ENCODE measurements at regions not wholly inside any gene's neighbourhood (a gene's known extent, or its start where the extent isn't known, plus 50 kb on each side); places are given as distances from the start of the nearest gene placed in this dataset.

GRCh38 chr2:65700004-65700651, 267.7 kb upstream of the SPRED2 start:
- intact Hi-C loops (cut with micrococcal nuclease) = no loop called here
- Mint-ChIP-seq H3K9me3 (peaks cover 0 to 2% (median 0%) of the 10 kb centered on the region in 7 donors), H3K4me3 (no peak overlapping the region), H3K36me3 (no peaks in the 10 kb centered on the region), H3K27me3 (ENCODE audit: low read depth in 3 of 3) (peaks cover 0 to 3% (median 2%) of the 10 kb centered on the region in 3 donors), H3K4me1 (no peaks in the 10 kb centered on the region), H3K27ac (no peak overlapping the region)
- 87% methylated on average over 3 of the region's 10 CpGs for WGBS (ENCODE audit: insufficient coverage)
- no peak overlapping the region for H3K9ac ChIP-seq (ENCODE audit: insufficient read depth, low read length, poor library complexity, severe bottlenecking)
- no peaks in the 10 kb centered on the region for H3K27me3 ChIP-seq (ENCODE audit: control insufficient read depth in 2 of 2, insufficient read depth in 2 of 2, low read length in 2 of 2)
- H3K4me3 ChIP-seq (replicated peaks in 1 of 3; ENCODE audit: low read depth in 2 of 3, low read length in 3 of 3) = no peak overlapping the region
- H3K36me3 ChIP-seq (replicated peaks in 1 of 2; ENCODE audit: control insufficient read depth in 1 of 2, insufficient read depth in 2 of 2, low read length in 2 of 2) = no peaks in the 10 kb centered on the region
- no peak for TF ChIP-seq CTCF (IDR thresholded peaks at IDR 0.05)
- DNase-seq = no peak
- H2AFZ ChIP-seq (ENCODE audit: insufficient read depth, low read depth, low read length, poor library complexity, severe bottlenecking) = no peak overlapping the region
- no peaks in the 10 kb centered on the region for H3K9me3 ChIP-seq (replicated peaks in 1 of 2; ENCODE audit: control insufficient read depth in 1 of 2, insufficient read depth in 1 of 2, low read length in 2 of 2)
- H3K4me1 ChIP-seq (ENCODE audit: control insufficient read depth in 1 of 2, insufficient read depth in 2 of 2, low read length in 2 of 2) = no peaks in the 10 kb centered on the region
- no peaks in the 10 kb centered on the region for H3K79me2 ChIP-seq (ENCODE audit: insufficient read depth, low read length)
- H3K27ac ChIP-seq (ENCODE audit: low read depth in 1 of 2, low read length in 2 of 2) = no peak overlapping the region
- no peaks in the 10 kb centered on the region for H4K20me1 ChIP-seq (ENCODE audit: insufficient read depth, low read length)
- H3K4me2 ChIP-seq (replicated peaks; ENCODE audit: extremely low read depth, low read length, poor library complexity, severe bottlenecking) = no peak overlapping the region

GRCh38 chr2:65691816-65692215, 259.4 kb upstream of the SPRED2 start:
- H3K27me3 Mint-ChIP-seq (ENCODE audit: low read depth in 3 of 3) = peaks cover 0 to 8% (median 6%) of the 10 kb centered on the region in 3 donors
- peaks cover 0 to 2% (median 0%) of the 10 kb centered on the region in 7 donors for H3K9me3 Mint-ChIP-seq
- TF ChIP-seq CTCF (IDR thresholded peaks at IDR 0.05) = no peak

More at GRCh38 chr2:65691816-65692215, 259.4 kb upstream of the SPRED2 start:
- Histone ChIP-seq H3K27me3 (ENCODE audit: control insufficient read depth in 2 of 2, insufficient read depth in 2 of 2, low read length in 2 of 2) (no peaks in the 10 kb centered on the region), H3K9me3 (replicated peaks in 1 of 2; ENCODE audit: control insufficient read depth in 1 of 2, insufficient read depth in 1 of 2, low read length in 2 of 2) (no peaks in the 10 kb centered on the region), H3K4me1 (ENCODE audit: control insufficient read depth in 1 of 2, insufficient read depth in 2 of 2, low read length in 2 of 2) (no peaks in the 10 kb centered on the region), H4K20me1 (ENCODE audit: insufficient read depth, low read length) (no peaks in the 10 kb centered on the region), H2AFZ (ENCODE audit: insufficient read depth, low read depth, low read length, poor library complexity, severe bottlenecking) (no peak overlapping the region), H3K27ac (ENCODE audit: low read depth in 1 of 2, low read length in 2 of 2) (no peak overlapping the region), H3K4me2 (replicated peaks; ENCODE audit: extremely low read depth, low read length, poor library complexity, severe bottlenecking) (no peak overlapping the region), H3K79me2 (ENCODE audit: insufficient read depth, low read length) (no peaks in the 10 kb centered on the region), H3K4me3 (replicated peaks in 1 of 3; ENCODE audit: low read depth in 2 of 3, low read length in 3 of 3) (no peak overlapping the region), H3K9ac (ENCODE audit: insufficient read depth, low read length, poor library complexity, severe bottlenecking) (no peak overlapping the region), H3K36me3 (replicated peaks in 1 of 2; ENCODE audit: control insufficient read depth in 1 of 2, insufficient read depth in 2 of 2, low read length in 2 of 2) (no peaks in the 10 kb centered on the region)
- no peak for DNase-seq
- intact Hi-C loops (cut with micrococcal nuclease) = no loop called here
- no peak overlapping the region for H3K27ac Mint-ChIP-seq
- H3K4me3 Mint-ChIP-seq = no peak overlapping the region
- no peaks in the 10 kb centered on the region for H3K4me1 Mint-ChIP-seq
- H3K36me3 Mint-ChIP-seq = no peaks in the 10 kb centered on the region
- WGBS (ENCODE audit: insufficient coverage) = 60% methylated on average over 1 of the region's 5 CpGs

Measured in CD14-positive monocyte (primary cell).